HG03097 (cell line): ENCODE measurements at regions not wholly inside any gene's neighbourhood (a gene's known extent, or its start where the extent isn't known, plus 50 kb on each side); places are given as distances from the start of the nearest gene placed in this dataset.

Experiments used
- ATAC-seq: cut with Tn5 transposase; IDR thresholded peaks from one replicate; pipeline ENCODE4 v1.9.1; 2021; ENCODE audit not compliant: unreplicated experiment, low FRiP score

GRCh38 chr10:1807196-1807595 lies 69.9 kb upstream of the ADARB2 start:
- ATAC-seq = no peak

- ATAC-seq = no peak
These were observed 65.1 kb upstream of the ADARB2 start for GRCh38 chr10:1802413-1802812.

GRCh38 chr10:1788401-1788800 lies 51.1 kb upstream of the ADARB2 start:
- ATAC-seq = no peak
